ENCODE measurements at regions not wholly inside any gene's neighbourhood (a gene's known extent, or its start where the extent isn't known, plus 50 kb on each side); places are given as distances from the start of the nearest gene placed in this dataset.

- TF ChIP-seq POLR2A (IDR thresholded peaks at IDR 0.05; ENCODE audit: low read length): no peak
- no peak for TF ChIP-seq GATA1 (IDR thresholded peaks at IDR 0.05; ENCODE audit: low read depth, low read length)
Observed at GRCh38 chr13:90806016-90806615, 541.4 kb upstream of the MIR17HG start.

Measured in erythroblast (primary cell).